HepG2 (cell line): ENCODE measurements at regions not wholly inside any gene's neighbourhood (a gene's known extent, or its start where the extent isn't known, plus 50 kb on each side); places are given as distances from the start of the nearest gene placed in this dataset.

Source experiments
- ATAC-seq: fragments of 200-7000 bp; cut with Tn5 transposase; 3 replicates; pipeline ENCODE4 v1.9.1; 2020; ENCODE audit warnings: mild to moderate bottlenecking, moderate library complexity
- BruUV-seq: library from RNA; stranded (reverse); fragments of 400-500 nt; replicated peaks from 2 replicates; lab custom pipeline; 2021; lab: Mats Ljungman, UMichigan
- CTCF ChIA-PET: fragments of 300-600 bp; formaldehyde crosslinking; extraction: SDS; loops from one replicate; lab custom pipeline; 2021; ENCODE audit warnings: low total read pairs, inconsistent platforms, low intra/inter-chr PET ratio; lab: Yijun Ruan, JAX
- POLR2A ChIA-PET: fragments of 350-600 bp; sonication (Branson Sonifier 250); formaldehyde crosslinking; loops from one replicate; lab custom pipeline; 2020; ENCODE audit warnings: antibody characterized with exemption, inconsistent platforms; lab: Yijun Ruan, JAX
- DNase-seq: peaks from one replicate; pipeline ENCODE4 v3.0.0-alpha.2; 2015; ENCODE audit warnings: low spot score
- FAIRE-seq: peaks from 3 replicates; lab custom pipeline; 2011; peaks lifted over from hg19 to GRCh38; lab: Jason Lieb, UNC
- H2AFZ ChIP-seq: one replicate; pipeline ENCODE4 v1.6.1; 2011; ENCODE audit warnings: low read length, inconsistent platforms
- H3K27ac ChIP-seq: fragments of 300-600 bp; 3 replicates; pipeline ENCODE4 v1.8.0; 2011; ENCODE audit warnings: mixed run types, mild to moderate bottlenecking, mixed read lengths, low read length, inconsistent platforms; ENCODE audit not compliant: insufficient read depth; ENCODE audit errors: extremely low read length
- H3K27me3 ChIP-seq, 2 experiments: fragments of 200-600 bp in 1 of 2; 2 replicates in 1 of 2; 3 replicates in 1 of 2; pipeline versions ENCODE4 v1.6.0 to v1.8.0; 2011; ENCODE audit warnings: low read length in 2 of 2, mild to moderate bottlenecking in 2 of 2, moderate library complexity in 2 of 2, inconsistent platforms in 1 of 2; ENCODE audit not compliant: insufficient read depth in 2 of 2, control insufficient read depth in 1 of 2
- H3K36me3 ChIP-seq, 2 experiments: fragments of 200-600 bp in 1 of 2; replicated peaks in 1 of 2; 2 replicates in 1 of 2; 3 replicates in 1 of 2; pipeline versions ENCODE4 v1.5.1 to v1.8.0; 2011; ENCODE audit warnings: low read length in 2 of 2, inconsistent platforms in 1 of 2; ENCODE audit not compliant: insufficient read depth in 2 of 2, control insufficient read depth in 1 of 2
- H3K4me1 ChIP-seq: 2 replicates; pipeline ENCODE4 v1.5.1; 2012; ENCODE audit warnings: low read length, inconsistent platforms; ENCODE audit not compliant: insufficient read depth
- H3K4me2 ChIP-seq: 2 replicates; pipeline ENCODE4 v1.6.0; 2011; ENCODE audit warnings: low read depth, low read length, inconsistent platforms
- H3K4me3 ChIP-seq, 3 experiments: fragments of 200-600 bp in 1 of 3; sonication (generic), shearing (Covaris generic) in 1 of 3; replicated peaks in 1 of 3; 2 replicates each; pipeline ENCODE4 v1.5.1; 2011 to 2016; ENCODE audit warnings: low read length in 3 of 3, inconsistent platforms in 2 of 3, low read depth in 2 of 3, mild to moderate bottlenecking in 2 of 3, control low read depth in 1 of 3, mixed read lengths in 1 of 3; ENCODE audit not compliant: insufficient read depth in 1 of 3
- H3K79me2 ChIP-seq: one replicate; pipeline ENCODE4 v1.6.1; 2011; ENCODE audit warnings: low read length, inconsistent platforms; ENCODE audit not compliant: insufficient read depth
- H3K9ac ChIP-seq: 2 replicates; pipeline ENCODE4 v1.6.0; 2011; ENCODE audit warnings: mild to moderate bottlenecking, low read depth, low read length, inconsistent platforms; ENCODE audit not compliant: insufficient read depth
- H3K9me3 ChIP-seq: 2 replicates; pipeline ENCODE4 v1.5.1; 2012; ENCODE audit warnings: mild to moderate bottlenecking, low read length
- H4K20me1 ChIP-seq: 2 replicates; pipeline ENCODE4 v1.6.0; 2011; ENCODE audit warnings: inconsistent platforms, mild to moderate bottlenecking, low read length, moderate library complexity; ENCODE audit not compliant: insufficient read depth
- ARID3A ChIP-seq: IDR thresholded peaks from 2 replicates; pipeline ENCODE4 v1.6.1; 2012; ENCODE audit warnings: low read depth, low read length, improper control_type of control experiment
- BCL6 ChIP-seq: IDR thresholded peaks from 2 replicates; pipeline ENCODE4 v1.6.1; 2016; ENCODE audit warnings: missing genetic modification reagents, missing compliant biosample characterization
- FLYWCH1 ChIP-seq: sonication (generic); formaldehyde crosslinking; IDR thresholded peaks from 2 replicates; pipeline ENCODE4 v1.8.1; 2023; ENCODE audit warnings: mild to moderate bottlenecking, missing genetic modification reagents
- HHEX ChIP-seq: IDR thresholded peaks from 2 replicates; pipeline ENCODE4 v1.6.1; 2016; ENCODE audit warnings: control low read depth
- KDM5B ChIP-seq: sonication (generic); formaldehyde crosslinking; IDR thresholded peaks from 2 replicates; pipeline ENCODE4 v1.4.0; 2020; ENCODE audit warnings: missing genetic modification reagents, mild to moderate bottlenecking, borderline replicate concordance
- MTF1 ChIP-seq: sonication (generic); formaldehyde crosslinking; IDR thresholded peaks from 2 replicates; pipeline ENCODE4 v1.5.0; 2020; ENCODE audit warnings: missing genetic modification reagents
- PAX8 ChIP-seq: sonication (generic); formaldehyde crosslinking; IDR thresholded peaks from 2 replicates; pipeline ENCODE4 v1.8.0; 2022; ENCODE audit warnings: mild to moderate bottlenecking, missing genetic modification reagents, borderline replicate concordance
- POGZ ChIP-seq: sonication (generic); formaldehyde crosslinking; IDR thresholded peaks from 2 replicates; pipeline ENCODE4 v1.4.0; 2020; ENCODE audit warnings: mild to moderate bottlenecking, missing genetic modification reagents
- SMC3 ChIP-seq: IDR thresholded peaks from 2 replicates; pipeline ENCODE4 v1.6.1; 2011; ENCODE audit warnings: low read length, improper control_type of control experiment
- STAT5B ChIP-seq: sonication (generic); formaldehyde crosslinking; IDR thresholded peaks from 2 replicates; pipeline ENCODE4 v1.4.0; 2020; ENCODE audit warnings: missing genetic modification reagents
- TIGD3 ChIP-seq: sonication (generic); formaldehyde crosslinking; IDR thresholded peaks from 2 replicates; pipeline ENCODE4 v1.5.1; 2020; ENCODE audit warnings: mild to moderate bottlenecking, missing genetic modification reagents, borderline replicate concordance
- YEATS2 ChIP-seq: sonication (generic); formaldehyde crosslinking; IDR thresholded peaks from 2 replicates; pipeline ENCODE4 v1.4.0; 2020; ENCODE audit warnings: missing genetic modification reagents, borderline replicate concordance
- ZBTB2 ChIP-seq: sonication (generic); formaldehyde crosslinking; IDR thresholded peaks from 2 replicates; pipeline ENCODE4 v1.8.0; 2022; ENCODE audit warnings: low read depth, missing genetic modification reagents
- ZNF326 ChIP-seq: sonication (generic); formaldehyde crosslinking; IDR thresholded peaks from 2 replicates; pipeline ENCODE4 v1.4.0; 2020; ENCODE audit warnings: missing genetic modification reagents, borderline replicate concordance
- ZNF329 ChIP-seq: sonication (generic); formaldehyde crosslinking; IDR thresholded peaks from 2 replicates; pipeline ENCODE4 v1.9.0; 2021; ENCODE audit warnings: low read depth, mild to moderate bottlenecking, missing genetic modification reagents
- ZNF709 ChIP-seq: sonication (generic); formaldehyde crosslinking; IDR thresholded peaks from 2 replicates; pipeline ENCODE4 v1.5.0; 2020; ENCODE audit warnings: mild to moderate bottlenecking, missing genetic modification reagents
- WGBS: methylation state at CpG from one replicate; pipeline ENCODE4 v1.1.6; 2017; ENCODE audit warnings: low lambda C conversion rate; 5-methylcytosine and 5-hydroxymethylcytosine counted together
- in situ Hi-C: cut with HindIII; loops from 2 replicates; pipeline ENCODE4 v1.10.0; 2017; ENCODE audit warnings: low pct_unique_long_range_greater_than_20kb; ENCODE audit not compliant: extremely low pct_ligation_motif_present
- intact Hi-C: fragments of 100-400 bp; cut with micrococcal nuclease; formaldehyde crosslinking; loops from one replicate; pipeline ENCODE4 v1.10.0; 2022; ENCODE audit not compliant: unreplicated experiment

- no peak for TF ChIP-seq TIGD3
- no peak for TF ChIP-seq ZNF326 (CRISPR knock-in tag)
- no peak for TF ChIP-seq ZBTB2 (CRISPR knock-in tag)
- TF ChIP-seq KDM5B (CRISPR knock-in tag) = no peak
Observed at GRCh38 chr20:24814556-24815195, 134.4 kb upstream of the CST7 start (continued).

- intact Hi-C loops (no loop called here), in situ Hi-C loops (no loop called here)
- Histone ChIP-seq H3K9ac (no peak overlapping the region), H3K36me3 (no peaks in the 10 kb centered on the region), H2AFZ (no peak overlapping the region), H3K4me2 (no peak overlapping the region), H3K9me3 (no peaks in the 10 kb centered on the region), H3K27me3 (peaks cover 6 to 55% of the 10 kb centered on the region in 2 experiments; a peak in 3 of 5 replicates), H3K4me1 (no peaks in the 10 kb centered on the region), H4K20me1 (no peaks in the 10 kb centered on the region), H3K4me3 (no peak overlapping the region), H3K79me2 (no peaks in the 10 kb centered on the region), H3K27ac (no peak overlapping the region)
- FAIRE-seq = no peak
- DNase-seq = no peak
- POLR2A ChIA-PET = no interaction called here
- 2% methylated on average over 15 of the region's 16 CpGs for WGBS
- CTCF ChIA-PET = no interaction called here
- no TSS peak for BruUV-seq
- peak; percentile 13; the same call in 2 of the 3 replicates for ATAC-seq
- TF ChIP-seq BCL6 (no peak), HHEX (no peak), FLYWCH1 (CRISPR knock-in tag) (no peak), ZNF329 (CRISPR knock-in tag) (no peak), STAT5B (CRISPR knock-in tag) (no peak), POGZ (CRISPR knock-in tag) (no peak), SMC3 (no peak), ARID3A (no peak), MTF1 (CRISPR knock-in tag) (no peak), YEATS2 (no peak), PAX8 (CRISPR knock-in tag) (no peak), ZNF709 (no peak)
Observed at GRCh38 chr20:24815196-24815815, 133.8 kb upstream of the CST7 start.
